SK-N-SH (cell line): ENCODE measurements at regions not wholly inside any gene's neighbourhood (a gene's known extent, or its start where the extent isn't known, plus 50 kb on each side); places are given as distances from the start of the nearest gene placed in this dataset.

ENCODE experiments used
- CTCF ChIA-PET: fragments of 300-600, 350-600 bp; formaldehyde crosslinking; extraction: SDS; loops from one replicate; lab custom pipeline; 2021; lab: Yijun Ruan, JAX
- POLR2A ChIA-PET: fragments of 350-600 bp; sonication (Branson Sonifier 250); formaldehyde crosslinking; extraction: SDS; loops from one replicate; lab custom pipeline; 2020; ENCODE audit warnings: antibody characterized with exemption, inconsistent platforms; lab: Yijun Ruan, JAX
- DNase-seq: peaks from one replicate; pipeline ENCODE4 v3.0.0; 2012
- H2AFZ ChIP-seq: fragments of 200-600 bp; sonication (generic); 2 replicates; pipeline ENCODE4 v1.8.1; 2016; ENCODE audit warnings: antibody characterized with exemption, mild to moderate bottlenecking, low read depth
- H3F3A ChIP-seq: fragments of 200-600 bp; sonication (generic); replicated peaks from 2 replicates; pipeline ENCODE3; 2016; ENCODE audit warnings: antibody characterized with exemption, mild to moderate bottlenecking; ENCODE audit not compliant: insufficient read depth
- H3K27ac ChIP-seq, 2 experiments: fragments of 200-500 bp in 1 of 2; fragments of 200-600 bp in 1 of 2; sonication (Bioruptor generic) in 1 of 2; sonication (generic), shearing (Covaris generic) in 1 of 2; 2 replicates each; pipeline versions ENCODE4 v1.5.1 to v1.6.1; 2014 to 2016; ENCODE audit warnings: low read depth in 2 of 2, inconsistent platforms in 1 of 2, low read length in 1 of 2, mild to moderate bottlenecking in 1 of 2, mixed read lengths in 1 of 2
- H3K27me3 ChIP-seq: fragments of 200-600 bp; sonication (generic), shearing (Covaris generic); 2 replicates; pipeline ENCODE4 v1.6.1; 2016; ENCODE audit warnings: mixed run types; ENCODE audit not compliant: insufficient read depth
- H3K36me3 ChIP-seq, 2 experiments: fragments of 200-500 bp in 1 of 2; fragments of 200-600 bp in 1 of 2; sonication (Bioruptor generic) in 1 of 2; sonication (generic) in 1 of 2; replicated peaks in 1 of 2; 2 replicates each; pipeline versions ENCODE3 to v1.5.1; 2014 to 2016; ENCODE audit warnings: low read length in 1 of 2, mild to moderate bottlenecking in 1 of 2; ENCODE audit not compliant: insufficient read depth in 2 of 2, control insufficient read depth in 1 of 2
- H3K4me1 ChIP-seq, 2 experiments: fragments of 200-500 bp in 1 of 2; fragments of 200-600 bp in 1 of 2; sonication (Bioruptor generic) in 1 of 2; sonication (generic), shearing (Covaris generic) in 1 of 2; 2 replicates each; pipeline versions ENCODE4 v1.5.1 to v1.6.1; 2014 to 2016; ENCODE audit warnings: low read depth in 1 of 2, low read length in 1 of 2, mixed run types in 1 of 2; ENCODE audit not compliant: insufficient read depth in 2 of 2, control insufficient read depth in 1 of 2
- H3K4me2 ChIP-seq: fragments of 200-600 bp; sonication (generic), shearing (Covaris generic); 2 replicates; pipeline ENCODE4 v1.6.1; 2017; ENCODE audit warnings: mixed run types
- H3K4me3 ChIP-seq, 2 experiments: fragments of 200-500 bp in 1 of 2; fragments of 200-600 bp in 1 of 2; sonication (Bioruptor generic) in 1 of 2; sonication (generic), shearing (Covaris generic) in 1 of 2; 2 replicates each; pipeline versions ENCODE4 v1.5.1 to v1.8.1; 2014 to 2016; ENCODE audit warnings: low read depth in 2 of 2, inconsistent platforms in 1 of 2, low read length in 1 of 2, mild to moderate bottlenecking in 1 of 2, mixed read lengths in 1 of 2, moderate library complexity in 1 of 2
- H3K79me2 ChIP-seq: fragments of 200-600 bp; sonication (generic); 2 replicates; pipeline ENCODE4 v1.8.1; 2017; ENCODE audit warnings: mild to moderate bottlenecking; ENCODE audit not compliant: insufficient read depth
- H3K9ac ChIP-seq: fragments of 200-600 bp; sonication (generic); 2 replicates; pipeline ENCODE4 v1.6.1; 2017; ENCODE audit warnings: mixed run types
- H3K9me2 ChIP-seq: fragments of 200-600 bp; sonication (generic); 2 replicates; pipeline ENCODE4 v1.6.1; 2017; ENCODE audit warnings: mixed run types
- H3K9me3 ChIP-seq: fragments of 200-600 bp; sonication (generic); 2 replicates; pipeline ENCODE4 v1.6.1; 2017; ENCODE audit warnings: mixed run types, mild to moderate bottlenecking, moderate library complexity
- H4K20me1 ChIP-seq: fragments of 200-600 bp; sonication (generic); 2 replicates; pipeline ENCODE4 v1.6.1; 2017; ENCODE audit warnings: mild to moderate bottlenecking, mixed run types; ENCODE audit not compliant: insufficient read depth
- CHD2 ChIP-seq: fragments of 150-350 bp; IDR thresholded peaks from 2 replicates; pipeline ENCODE4 v1.6.1; 2018; ENCODE audit warnings: low read length; ENCODE audit not compliant: partially characterized antibody
- EP300 ChIP-seq, 2 experiments: IDR thresholded peaks; 2 replicates each; pipeline versions ENCODE4 v1.4.0 to v1.6.1; 2012; ENCODE audit warnings: borderline replicate concordance in 1 of 2, low read depth in 1 of 2, low read length in 1 of 2
- FOSL2 ChIP-seq: IDR thresholded peaks from 2 replicates; pipeline ENCODE4 v1.4.0; 2012; ENCODE audit warnings: low read depth, mild to moderate bottlenecking, moderate library complexity, borderline replicate concordance
- IRF3 ChIP-seq: fragments of 150-350 bp; IDR thresholded peaks from 2 replicates; pipeline ENCODE4 v1.6.1; 2016; ENCODE audit warnings: mild to moderate bottlenecking, low read depth, low read length
- MEF2A ChIP-seq: IDR thresholded peaks from 2 replicates; pipeline ENCODE4 v1.4.0; 2012; ENCODE audit warnings: low read depth, borderline replicate concordance
- NRF1 ChIP-seq: IDR thresholded peaks from 2 replicates; pipeline ENCODE4 v1.6.1; 2012; ENCODE audit warnings: low read depth, mild to moderate bottlenecking, low read length
- PBX3 ChIP-seq: IDR thresholded peaks from 2 replicates; pipeline ENCODE4; 2012
- POLR2AphosphoS5 ChIP-seq: IDR thresholded peaks from 2 replicates; pipeline ENCODE4 v1.6.1; 2012; ENCODE audit warnings: low read depth, low read length
- RAD21 ChIP-seq: IDR thresholded peaks from 2 replicates; pipeline ENCODE4 v1.6.1; 2012; ENCODE audit warnings: mild to moderate bottlenecking, low read length
- RCOR1 ChIP-seq: fragments of 150-350 bp; IDR thresholded peaks from 2 replicates; pipeline ENCODE4 v1.6.1; 2017; ENCODE audit warnings: antibody characterized with exemption, low read length
- RXRA ChIP-seq: IDR thresholded peaks from 2 replicates; pipeline ENCODE4 v1.4.0; 2012; ENCODE audit warnings: low read depth, mild to moderate bottlenecking, borderline replicate concordance
- TAF1 ChIP-seq: IDR thresholded peaks from 2 replicates; pipeline ENCODE4 v1.6.1; 2012; ENCODE audit warnings: low read depth, mild to moderate bottlenecking, low read length, moderate library complexity, borderline replicate concordance
- TCF12 ChIP-seq: IDR thresholded peaks from 2 replicates; pipeline ENCODE4 v1.4.0; 2012
- TEAD4 ChIP-seq: IDR thresholded peaks from 2 replicates; pipeline ENCODE4 v1.4.0; 2012; ENCODE audit warnings: mild to moderate bottlenecking, borderline replicate concordance; ENCODE audit not compliant: insufficient read depth
- USF2 ChIP-seq: fragments of 150-350 bp; IDR thresholded peaks from 2 replicates; pipeline ENCODE4 v1.6.1; 2017; ENCODE audit warnings: antibody characterized with exemption, low read length, low read depth, borderline replicate concordance
- YY1 ChIP-seq: IDR thresholded peaks from 2 replicates; pipeline ENCODE4 v1.4.0; 2012; ENCODE audit warnings: low read depth, mild to moderate bottlenecking
- WGBS: methylation state at CpG from one replicate; pipeline ENCODE4 v1.1.6; 2017; ENCODE audit warnings: low lambda C conversion rate; 5-methylcytosine and 5-hydroxymethylcytosine counted together
- TF ChIP-seq, protein P1 (sequence below): IDR thresholded peaks from 2 replicates; pipeline ENCODE4 v1.4.0; 2012; ENCODE audit warnings: low read depth, borderline replicate concordance

GRCh38 chr11:129285402-129285786 lies 90.3 kb upstream of the BARX2 start (continued):
- TF ChIP-seq PBX3 (no peak), FOSL2 (no peak), NRF1 (no peak), YY1 (no peak), TEAD4 (no peak)
- TF ChIP-seq, protein P1, sequence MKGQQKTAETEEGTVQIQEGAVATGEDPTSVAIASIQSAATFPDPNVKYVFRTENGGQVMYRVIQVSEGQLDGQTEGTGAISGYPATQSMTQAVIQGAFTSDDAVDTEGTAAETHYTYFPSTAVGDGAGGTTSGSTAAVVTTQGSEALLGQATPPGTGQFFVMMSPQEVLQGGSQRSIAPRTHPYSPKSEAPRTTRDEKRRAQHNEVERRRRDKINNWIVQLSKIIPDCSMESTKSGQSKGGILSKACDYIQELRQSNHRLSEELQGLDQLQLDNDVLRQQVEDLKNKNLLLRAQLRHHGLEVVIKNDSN, result no peak

DNA sequence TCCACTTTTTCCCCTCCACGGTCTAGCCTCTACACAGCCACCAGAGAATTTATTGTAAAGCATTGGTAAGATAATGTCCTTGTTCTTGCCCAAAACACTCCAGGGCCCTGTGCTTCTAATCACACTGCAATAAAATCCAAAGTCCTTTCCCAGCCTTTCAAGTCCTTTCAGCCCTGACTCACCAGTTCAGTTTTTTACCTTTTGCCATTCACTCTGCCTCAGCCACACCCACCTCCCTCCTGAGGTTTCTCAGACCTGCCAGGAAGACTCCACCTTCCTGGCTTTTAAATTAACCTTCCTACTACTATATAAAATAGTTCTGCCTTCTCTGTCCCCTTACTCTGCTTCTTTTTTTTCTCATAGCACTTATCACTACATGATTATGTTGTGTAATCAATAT lies 91.0 kb upstream of the ARHGAP32 start:
- H3K4me1 ChIP-seq, result peaks cover 4 to 6% of the 10 kb centered on the region in 2 experiments; a peak in 3 of 4 replicates
- peaks cover 3% of the 10 kb centered on the region; the same call in 1 of the 2 replicates for H4K20me1 ChIP-seq
- CTCF ChIA-PET, result no interaction called here
- H3K9me2 ChIP-seq, result no peaks in the 10 kb centered on the region
- TF ChIP-seq USF2 (no peak), YY1 (no peak), CHD2 (no peak), FOSL2 (no peak), RAD21 (no peak), TEAD4 (no peak), EP300 (IDR thresholded peaks at IDR 0.05; ENCODE audit: borderline replicate concordance in 1 of 2, low read depth in 1 of 2, low read length in 1 of 2) (no peak), RXRA (no peak), POLR2AphosphoS5 (no peak), TCF12 (no peak), IRF3 (no peak), TAF1 (no peak), MEF2A (no peak), RCOR1 (no peak)
- TF ChIP-seq, all 33 proteins: peak for 0
- Histone ChIP-seq H3K9me3 (no peaks in the 10 kb centered on the region), H3K36me3 (no peaks in the 10 kb centered on the region), H3F3A (no peaks in the 10 kb centered on the region), H3K27ac (no peak overlapping the region), H3K27me3 (no peaks in the 10 kb centered on the region), H3K4me2 (no peak overlapping the region), H2AFZ (no peak overlapping the region), H3K79me2 (peaks cover 5% of the 10 kb centered on the region; the same call in 1 of the 2 replicates), H3K9ac (no peak overlapping the region), H3K4me3 (no peak overlapping the region)
- WGBS, result 84% methylated on average over 1 of the region's 1 CpG
- POLR2A ChIA-PET, result no interaction called here
- DNase-seq, result no peak
